SK-N-DZ (cell line): ENCODE measurements at regions not wholly inside any gene's neighbourhood (a gene's known extent, or its start where the extent isn't known, plus 50 kb on each side); places are given as distances from the start of the nearest gene placed in this dataset.
A peak's percentile ranks its signal among the peaks of the same experiment; 100 is the strongest.

Source experiments
- DNase-seq: peaks from one replicate; pipeline ENCODE4 v3.0.0-alpha.2; 2015; ENCODE audit warnings: low spot score

DNA sequence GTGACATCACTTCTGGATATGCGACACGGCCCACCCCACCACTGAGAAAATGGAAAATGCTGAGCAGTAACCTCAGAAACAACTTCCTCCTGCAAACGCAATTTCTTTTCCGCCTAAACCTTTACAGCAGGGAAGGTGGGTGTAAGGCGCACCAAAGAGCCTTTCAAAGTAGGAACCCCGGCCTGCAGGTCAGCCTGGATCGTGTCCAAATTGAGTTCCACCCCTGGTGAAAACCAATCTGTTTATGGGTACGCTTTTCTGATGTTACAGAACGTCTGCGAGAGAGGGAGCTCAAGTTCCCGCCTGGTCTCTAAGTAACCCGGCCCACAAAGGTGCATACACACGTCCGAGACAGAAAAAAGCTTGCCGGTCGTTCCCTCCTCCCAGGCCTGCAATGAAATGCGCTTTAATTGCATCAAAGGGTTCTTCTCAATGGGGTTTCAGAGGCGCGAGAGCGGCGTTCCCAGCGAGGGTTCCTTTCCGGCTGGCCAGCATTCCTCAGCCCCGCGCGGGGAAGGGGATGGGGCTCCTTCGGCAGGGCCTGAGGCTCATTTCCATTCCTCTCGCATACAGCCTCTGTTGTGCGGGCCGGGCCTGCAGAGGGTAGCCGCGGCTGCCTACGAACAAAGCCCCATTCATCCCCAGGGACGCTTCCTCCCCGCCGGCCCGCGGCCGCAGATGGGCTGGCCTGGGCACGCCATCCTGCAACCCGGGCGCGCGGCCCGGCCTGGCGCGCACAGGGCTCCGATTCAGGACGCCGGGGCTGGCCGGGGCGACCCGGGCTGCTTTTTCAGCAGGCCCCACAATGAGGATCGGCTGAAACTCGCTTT lies 138.1 kb downstream of the TMCO5A start:
- peak; percentile 53 for DNase-seq

DNA sequence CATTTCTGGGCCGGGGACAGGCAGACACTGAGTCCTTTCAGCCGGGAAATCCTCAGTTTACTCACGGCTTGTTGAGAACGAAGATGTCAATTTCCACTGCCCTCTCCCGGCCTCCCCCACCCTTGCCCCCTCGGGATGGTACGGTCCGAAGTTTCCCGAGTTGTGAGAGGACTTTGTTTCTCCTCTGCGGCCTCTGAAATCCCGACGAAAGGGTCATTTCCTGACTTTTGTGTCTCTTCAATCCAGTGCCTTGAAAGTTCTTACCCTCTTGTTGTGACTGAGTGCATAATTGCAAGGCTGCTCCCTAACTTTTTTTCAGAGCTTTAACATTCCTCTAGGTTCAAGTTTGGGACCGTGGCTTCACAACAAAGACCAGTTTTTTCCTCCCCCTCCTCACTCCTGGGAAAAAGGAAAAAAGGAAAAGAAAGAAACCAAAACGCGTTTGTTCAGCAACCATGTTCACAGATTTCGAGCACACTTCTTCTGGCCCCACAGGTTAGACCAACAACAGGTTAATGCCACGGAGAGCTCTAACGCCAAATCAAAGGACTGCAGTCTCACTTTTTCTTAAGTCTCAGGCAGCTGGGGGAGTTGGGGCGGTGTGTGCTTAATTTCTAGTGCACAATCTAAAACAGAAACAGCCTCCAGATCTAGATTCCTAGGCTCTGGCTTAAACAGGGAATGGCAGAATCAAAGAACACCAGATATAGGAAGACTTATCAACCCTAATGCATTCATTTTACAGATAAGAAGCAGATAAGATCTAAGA lies 138.9 kb downstream of the TMCO5A start:
- DNase-seq, result no peak

DNA sequence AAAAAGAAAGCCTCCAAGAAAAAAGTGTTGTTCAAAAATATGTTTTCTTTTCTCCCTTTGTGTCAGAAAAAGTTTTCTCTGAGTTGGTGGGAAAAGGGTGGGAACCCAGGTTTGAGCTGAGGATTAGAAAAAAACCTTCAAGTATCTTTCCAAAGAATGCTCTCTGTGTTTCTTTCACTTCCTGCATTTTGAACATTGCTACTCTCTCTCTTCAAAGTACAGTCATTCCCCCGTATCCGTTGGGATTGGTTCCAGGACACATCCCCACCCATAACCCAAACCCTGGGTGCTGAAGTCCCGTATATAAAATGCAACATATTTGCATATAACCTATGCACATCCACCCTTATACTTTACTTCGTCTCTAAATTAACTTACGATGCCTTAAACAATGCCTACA lies 139.6 kb downstream of the TMCO5A start:
- no peak for DNase-seq

DNA sequence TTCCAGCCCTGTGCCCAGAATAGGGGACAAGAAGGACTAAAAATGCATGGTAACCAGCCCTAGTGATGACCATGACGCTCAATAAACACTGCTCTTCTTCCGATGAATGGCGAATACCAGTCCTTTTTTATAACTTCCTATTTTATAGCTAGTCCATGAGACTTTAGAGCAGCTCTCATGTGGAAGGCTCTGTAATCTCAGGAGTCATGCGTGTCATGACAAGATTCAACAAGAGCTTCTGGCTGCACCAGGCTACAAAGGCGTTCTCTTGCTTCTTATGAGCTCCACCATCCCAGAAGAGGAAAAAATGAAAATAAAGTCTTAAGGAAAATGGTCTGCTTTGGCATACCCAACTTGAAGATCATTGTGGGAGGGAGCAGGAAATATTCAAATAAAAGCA lies 141.0 kb downstream of the TMCO5A start:
- DNase-seq, result no peak

DNA sequence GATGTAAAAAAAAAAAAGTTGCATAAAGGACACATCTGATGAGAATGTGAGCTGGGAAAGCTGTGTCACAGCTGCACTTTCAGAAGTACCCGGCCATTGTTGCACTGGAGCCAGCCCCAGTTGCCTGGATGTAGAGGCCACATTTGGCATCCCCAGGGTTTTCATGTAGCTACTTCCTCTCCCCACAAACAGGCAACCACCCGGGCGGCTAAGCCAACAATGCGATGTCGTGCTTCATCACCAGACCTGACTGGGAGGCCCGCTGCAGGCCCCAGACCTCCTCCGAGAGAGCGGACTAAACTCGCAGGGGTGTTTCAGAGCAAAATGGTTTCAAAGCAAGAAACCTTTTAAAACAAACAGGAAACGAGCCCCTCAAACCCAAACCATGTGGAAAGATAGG lies 142.3 kb downstream of the TMCO5A start:
- DNase-seq, result no peak

DNA sequence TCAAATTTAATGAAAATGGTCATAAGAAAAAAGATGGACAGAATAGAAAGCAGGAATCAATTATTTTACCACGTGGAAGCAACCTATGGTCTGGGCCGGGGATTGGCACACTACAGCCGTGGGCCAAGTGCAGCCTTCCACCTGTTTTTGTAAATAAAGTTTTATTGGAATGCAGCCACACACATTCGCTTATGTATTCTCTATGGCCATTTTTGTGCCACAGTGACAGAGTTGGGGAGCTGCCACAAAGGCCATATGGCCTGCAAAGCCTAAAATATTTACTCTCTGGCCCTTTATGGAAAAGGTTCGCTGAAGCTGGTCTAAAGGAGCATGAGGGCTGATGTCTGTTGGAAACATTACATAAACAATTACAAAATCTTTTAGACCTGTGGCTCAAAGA lies 144.8 kb downstream of the TMCO5A start:
- DNase-seq, result no peak

DNA sequence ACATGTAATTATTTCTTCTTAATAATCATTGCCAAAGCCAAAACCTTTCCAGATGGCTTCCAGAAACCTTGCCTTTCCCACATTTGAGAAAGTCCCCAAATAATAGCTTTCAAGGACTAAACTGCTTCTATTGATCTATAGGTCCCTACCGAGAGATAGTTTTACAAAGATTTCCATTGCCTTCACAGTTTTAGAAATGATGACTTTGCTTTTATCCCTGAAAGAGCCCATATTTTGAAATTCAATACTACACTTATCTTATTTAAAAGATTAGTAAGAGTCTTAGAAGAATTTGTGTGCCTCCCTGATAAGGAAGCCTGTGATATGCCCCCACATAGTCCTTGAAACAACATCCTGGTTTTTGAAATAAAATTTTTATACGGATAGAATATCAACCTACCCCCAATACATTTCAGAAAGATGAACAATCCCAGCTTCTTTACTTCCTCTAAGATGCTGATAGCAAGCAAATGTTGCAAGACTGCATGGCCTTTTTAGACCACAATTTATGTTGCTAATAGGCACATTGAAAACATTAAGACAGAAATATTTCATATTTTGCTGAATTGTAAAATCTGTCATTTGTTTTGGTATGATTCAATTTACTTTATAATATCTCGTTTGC lies 146.3 kb downstream of the TMCO5A start:
- DNase-seq, result no peak

DNA sequence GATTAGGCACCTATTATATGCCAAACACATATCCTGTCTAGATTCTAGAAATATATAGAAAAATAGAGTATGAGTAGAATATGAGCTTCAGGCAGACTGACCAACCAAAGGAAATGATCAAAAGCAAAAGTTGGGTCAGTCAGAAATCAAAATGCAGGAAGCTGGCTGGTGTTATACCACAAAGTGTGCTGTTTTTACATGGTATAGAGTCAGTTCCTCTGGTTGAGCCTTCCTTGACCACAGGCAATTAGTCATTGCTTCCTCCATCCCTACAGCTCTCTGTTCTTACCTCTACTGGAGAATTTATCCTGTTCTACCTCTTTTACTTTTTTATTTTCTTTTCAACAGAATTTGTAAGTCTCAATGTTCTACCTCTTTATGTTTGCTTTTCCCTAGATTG lies 149.8 kb downstream of the TMCO5A start:
- no peak for DNase-seq

DNA sequence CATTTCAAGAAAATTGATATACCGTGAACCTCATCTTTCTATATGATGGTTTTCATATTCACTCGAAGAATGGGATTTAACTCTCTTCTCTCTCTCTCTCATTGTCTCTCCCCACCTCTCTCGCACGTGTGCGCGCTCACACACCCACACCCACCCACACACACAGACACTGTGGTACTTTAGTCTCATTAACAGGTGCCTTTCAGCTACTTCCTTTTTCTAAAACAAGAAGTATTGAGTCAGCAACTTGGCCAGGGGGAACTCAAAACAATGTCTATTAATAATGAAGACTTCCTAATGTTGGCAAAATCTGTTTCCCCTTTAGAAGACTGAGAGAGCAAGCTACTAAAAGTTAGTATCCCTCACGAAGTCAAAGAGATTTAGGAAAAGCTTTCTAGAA lies 150.7 kb downstream of the TMCO5A start:
- no peak for DNase-seq

DNA sequence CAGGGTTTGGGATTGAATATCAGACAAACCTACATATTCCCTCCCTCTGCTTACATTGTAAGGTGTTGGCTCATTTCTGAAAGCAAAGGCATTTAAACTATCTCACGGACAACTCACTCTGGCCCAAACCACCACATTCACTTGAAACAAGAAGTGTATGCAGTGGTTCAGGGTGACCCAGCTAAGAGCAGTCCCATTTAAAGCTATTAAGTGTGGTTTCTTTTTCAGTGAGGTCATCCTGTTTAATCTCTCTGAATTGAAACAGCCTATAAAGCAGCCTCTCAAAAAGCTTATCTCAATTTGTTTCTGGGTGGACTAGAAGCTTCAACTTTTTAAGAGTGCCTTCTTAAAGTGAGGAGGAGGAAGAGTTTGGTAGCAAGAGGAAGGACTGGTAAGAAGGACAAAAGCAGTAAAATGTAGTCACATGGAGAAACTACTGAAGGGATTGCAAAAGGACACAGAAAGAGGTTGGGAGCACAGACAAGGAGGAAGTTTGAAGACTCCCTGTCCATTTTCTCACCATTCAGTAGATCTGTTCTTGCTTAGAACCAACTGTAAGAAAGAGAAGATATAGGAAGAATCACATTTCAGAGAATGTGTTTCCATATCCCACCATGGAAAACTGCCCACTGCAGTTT lies 151.6 kb downstream of the TMCO5A start:
- no peak for DNase-seq

DNA sequence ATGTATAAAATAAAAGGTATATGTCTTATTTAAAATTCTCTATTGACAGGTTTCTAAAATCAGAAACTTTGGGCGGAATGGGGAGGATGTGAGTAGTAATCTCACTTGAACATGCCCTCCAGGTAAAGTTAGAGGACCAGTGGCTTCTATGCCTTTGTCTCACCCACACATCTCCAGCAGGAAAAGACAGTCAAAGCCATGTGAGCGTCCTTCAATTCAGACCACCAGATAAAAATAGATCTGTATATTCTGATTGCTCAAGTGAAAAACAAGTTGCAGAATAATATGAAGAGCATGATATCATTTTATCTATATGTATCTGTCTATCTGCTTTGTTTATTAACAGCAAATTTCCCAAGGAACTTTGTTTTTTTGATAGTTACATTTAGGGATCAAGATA lies 152.2 kb downstream of the TMCO5A start:
- no peak for DNase-seq

DNA sequence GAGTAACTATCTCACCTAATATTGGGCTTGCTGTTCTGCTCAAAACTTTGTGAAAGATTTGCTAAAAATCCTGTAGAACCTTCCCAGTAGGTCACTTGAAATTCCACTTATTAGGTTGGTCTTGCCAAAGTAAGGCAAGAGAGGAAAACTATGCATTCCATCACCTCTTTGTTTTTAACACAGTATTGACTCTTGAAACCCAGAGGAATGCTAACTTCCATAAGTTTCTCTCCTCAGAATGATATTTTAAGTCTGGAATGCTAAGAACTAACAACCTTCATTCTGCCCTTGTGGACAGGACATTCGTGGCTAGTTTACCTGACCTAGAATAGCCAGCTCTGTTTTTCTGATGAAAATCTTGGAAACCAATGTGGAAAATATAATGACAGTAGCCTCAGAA lies 154.5 kb downstream of the TMCO5A start:
- DNase-seq, result no peak

DNA sequence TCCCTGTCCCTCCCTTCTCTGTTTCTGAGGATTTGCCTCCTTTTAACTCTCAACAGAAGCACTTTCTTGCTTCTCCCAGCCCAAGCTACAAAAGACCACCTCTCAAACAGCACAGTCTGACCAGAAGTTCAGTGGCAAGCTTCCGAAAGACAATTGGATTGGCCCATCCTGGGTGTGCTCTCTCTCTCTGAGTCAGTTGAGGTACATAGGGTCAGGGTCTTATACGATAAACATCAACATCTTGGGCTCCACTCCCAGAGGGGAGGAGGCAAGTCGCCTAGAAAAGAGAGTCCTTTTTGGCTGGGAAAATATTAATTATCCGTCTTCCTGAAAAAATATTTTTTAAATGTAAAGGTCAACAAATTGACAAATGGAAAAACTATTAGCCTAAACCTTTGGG lies 155.8 kb downstream of the TMCO5A start:
- DNase-seq, result no peak

DNA sequence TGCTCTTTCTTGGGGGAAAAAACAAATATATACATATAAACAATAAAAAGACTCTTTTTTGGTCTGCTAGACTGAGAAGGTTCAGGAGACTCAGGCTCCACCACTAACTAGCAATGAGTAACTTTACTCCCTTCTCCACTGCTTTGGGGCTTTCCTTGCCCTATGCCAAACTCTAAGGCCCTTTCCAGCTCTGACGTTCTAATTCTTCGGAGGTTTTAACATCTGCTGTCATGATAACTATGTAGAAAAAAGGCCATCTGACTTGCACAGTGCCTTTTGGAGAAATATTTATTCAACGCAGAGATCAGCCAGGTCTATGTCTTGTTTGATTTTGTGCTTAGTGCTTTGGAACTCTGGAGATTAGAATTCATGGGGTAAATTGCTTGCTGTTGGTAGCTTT lies 156.2 kb downstream of the TMCO5A start:
- no peak for DNase-seq

DNA sequence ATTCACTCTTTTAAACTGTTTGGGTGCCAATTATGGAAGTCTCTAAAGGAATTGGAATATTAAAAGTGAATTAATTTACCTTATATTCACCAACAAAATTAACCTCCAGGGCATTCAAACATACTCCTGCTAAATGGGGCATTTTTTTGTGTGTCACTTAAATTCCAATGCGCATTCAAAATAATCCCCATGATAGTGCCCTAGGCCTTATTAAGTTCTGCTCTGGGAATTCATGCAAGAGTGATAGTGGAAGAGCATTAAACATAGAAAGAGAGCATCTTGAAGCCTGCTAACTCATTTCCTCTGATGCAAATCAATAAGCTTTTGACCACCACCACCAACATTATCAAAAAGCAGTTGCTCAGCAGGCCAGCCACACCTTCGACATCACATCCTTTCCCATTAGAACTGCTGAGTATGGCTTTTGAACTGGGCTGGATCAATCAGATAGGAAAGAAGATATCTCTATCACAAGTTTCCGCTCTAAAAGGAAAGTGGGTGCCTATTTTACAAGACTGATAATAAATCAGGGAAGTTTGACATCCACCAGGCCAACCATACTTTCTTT lies 156.7 kb downstream of the TMCO5A start:
- DNase-seq, result no peak

DNA sequence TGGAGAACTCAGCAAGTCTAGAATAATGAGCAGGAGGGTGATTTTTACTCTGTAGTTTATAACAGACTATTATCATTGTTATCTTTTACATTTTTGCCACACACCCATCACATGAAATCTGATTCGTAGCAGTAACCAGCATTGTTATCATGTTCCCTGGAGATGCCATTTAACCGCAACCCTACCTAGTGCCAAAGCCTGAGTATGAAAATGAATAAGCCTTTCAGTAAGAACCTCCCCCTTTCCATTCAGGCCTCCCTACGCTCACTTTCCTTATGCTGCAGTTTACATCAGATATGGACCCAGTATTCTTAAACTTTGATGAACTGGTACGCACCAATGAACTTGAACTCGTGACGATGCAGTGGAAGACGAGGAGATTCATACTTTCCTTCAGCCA lies 158.7 kb upstream of the SPRED1 start:
- no peak for DNase-seq

DNA sequence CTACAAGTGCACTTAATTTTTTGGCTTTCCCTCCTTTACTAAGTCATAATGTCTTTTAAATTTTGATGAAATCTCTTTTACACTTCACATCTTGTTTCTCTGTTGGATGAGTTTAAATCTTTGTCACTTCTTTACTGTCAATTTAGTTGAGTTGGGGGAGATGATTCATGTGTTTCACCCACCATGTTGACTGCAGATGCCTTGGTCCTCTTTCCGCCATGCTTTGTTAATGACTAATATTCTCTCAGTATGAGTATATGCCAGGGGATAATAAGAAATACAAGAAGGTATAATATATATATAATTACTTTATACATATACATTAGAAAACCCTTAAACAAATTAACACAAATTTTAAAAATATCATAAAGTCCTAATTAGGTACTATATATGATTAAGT lies 149.7 kb upstream of the SPRED1 start:
- DNase-seq, result no peak

DNA sequence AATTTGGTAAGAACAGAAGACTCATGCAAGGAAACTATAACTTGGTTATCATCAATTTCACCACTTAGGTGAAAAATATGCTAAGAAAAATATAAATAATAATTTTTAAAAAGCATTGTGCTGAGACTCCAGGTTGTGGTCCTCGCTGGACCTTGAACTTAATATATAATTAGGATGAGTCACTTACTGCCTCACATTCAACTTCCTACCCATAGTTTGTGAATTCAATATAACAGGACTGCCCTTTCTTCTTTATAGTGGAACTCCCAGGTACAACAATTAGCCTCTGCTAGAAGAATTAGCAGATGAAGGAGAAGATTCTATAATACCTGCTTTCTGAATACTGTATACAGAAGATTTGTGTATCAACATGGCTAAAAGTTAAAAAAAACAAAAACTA lies 149.1 kb upstream of the SPRED1 start:
- DNase-seq, result no peak

DNA sequence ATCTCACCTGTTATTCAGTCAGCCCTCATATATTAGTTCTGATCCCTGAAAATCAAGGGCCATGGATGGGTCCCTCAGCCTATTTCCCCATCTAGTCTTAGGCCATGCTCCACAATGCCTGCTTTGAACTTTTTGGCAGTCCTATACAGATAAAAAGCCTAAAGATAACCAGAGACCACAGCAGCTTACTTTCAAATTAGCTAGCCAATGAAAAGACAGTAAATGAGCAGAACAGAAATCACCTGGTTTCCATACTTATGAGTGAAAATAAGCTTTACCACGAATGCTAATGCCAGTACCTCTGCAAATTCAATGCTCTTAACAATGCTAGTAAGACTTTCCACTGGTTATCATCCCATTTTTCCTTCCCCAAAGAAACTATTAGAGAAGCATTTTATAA lies 141.6 kb upstream of the SPRED1 start:
- no peak for DNase-seq

DNA sequence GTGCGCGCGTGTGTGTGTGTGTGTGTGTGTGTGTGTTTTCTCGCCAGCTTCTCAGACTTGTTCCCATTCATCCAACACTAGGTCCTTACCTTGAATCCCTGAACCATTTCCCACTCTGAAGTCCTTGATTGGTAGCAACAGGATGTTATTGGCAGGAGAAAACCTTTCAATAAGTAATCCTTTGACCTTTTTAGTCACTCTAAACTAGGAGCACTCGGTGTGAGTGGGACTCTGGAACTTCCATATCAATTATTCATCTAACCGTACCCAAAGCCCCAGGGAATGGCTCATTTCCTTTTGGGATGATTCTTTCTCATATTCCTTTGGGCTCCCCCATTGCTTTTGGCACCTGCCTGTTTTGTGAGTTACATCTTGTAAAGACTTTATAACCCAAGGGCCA lies 140.2 kb upstream of the SPRED1 start:
- no peak for DNase-seq

DNA sequence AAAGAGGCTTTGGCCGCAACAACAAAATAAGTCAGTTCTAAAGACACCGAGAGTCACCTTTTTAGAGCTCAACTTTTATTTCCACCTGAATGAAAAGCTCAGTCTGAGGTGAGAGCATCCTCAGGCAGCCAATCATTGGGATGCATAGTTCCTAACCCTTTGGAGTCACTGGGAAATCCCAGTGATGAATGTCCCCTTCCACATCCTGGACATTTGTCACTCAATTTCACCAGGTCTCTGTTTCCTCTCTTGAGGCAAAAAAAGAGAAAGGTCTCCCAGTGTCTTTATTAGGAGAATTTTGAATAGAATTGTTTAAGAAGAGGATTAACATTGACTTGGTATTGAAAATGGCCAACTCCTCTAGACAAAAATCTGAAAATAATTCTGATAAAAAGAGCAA lies 137.5 kb upstream of the SPRED1 start:
- DNase-seq, result no peak

DNA sequence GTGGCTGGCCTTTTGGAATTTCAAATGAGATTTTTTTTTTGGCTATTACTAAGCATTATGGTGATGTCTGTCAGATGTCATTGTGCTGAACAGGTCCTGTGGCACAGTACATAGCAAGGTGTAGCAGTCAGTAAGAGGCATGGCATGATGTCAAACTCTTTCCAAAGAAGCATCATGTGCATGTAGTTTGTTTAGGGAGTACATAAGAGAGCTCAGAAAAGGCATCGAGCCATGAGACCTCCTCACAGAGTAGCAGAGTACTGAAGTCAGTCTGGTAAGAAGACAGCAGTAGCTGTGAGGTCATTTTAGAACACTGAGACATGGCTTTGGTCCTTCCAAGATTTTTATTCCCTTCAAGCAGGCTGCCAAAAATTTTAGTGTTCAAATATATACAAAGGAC lies 134.9 kb upstream of the SPRED1 start:
- no peak for DNase-seq
